ENCODE measurements at regions not wholly inside any gene's neighbourhood (a gene's known extent, or its start where the extent isn't known, plus 50 kb on each side); places are given as distances from the start of the nearest gene placed in this dataset.
A peak's percentile ranks its signal among the peaks of the same experiment; 100 is the strongest.

DNA sequence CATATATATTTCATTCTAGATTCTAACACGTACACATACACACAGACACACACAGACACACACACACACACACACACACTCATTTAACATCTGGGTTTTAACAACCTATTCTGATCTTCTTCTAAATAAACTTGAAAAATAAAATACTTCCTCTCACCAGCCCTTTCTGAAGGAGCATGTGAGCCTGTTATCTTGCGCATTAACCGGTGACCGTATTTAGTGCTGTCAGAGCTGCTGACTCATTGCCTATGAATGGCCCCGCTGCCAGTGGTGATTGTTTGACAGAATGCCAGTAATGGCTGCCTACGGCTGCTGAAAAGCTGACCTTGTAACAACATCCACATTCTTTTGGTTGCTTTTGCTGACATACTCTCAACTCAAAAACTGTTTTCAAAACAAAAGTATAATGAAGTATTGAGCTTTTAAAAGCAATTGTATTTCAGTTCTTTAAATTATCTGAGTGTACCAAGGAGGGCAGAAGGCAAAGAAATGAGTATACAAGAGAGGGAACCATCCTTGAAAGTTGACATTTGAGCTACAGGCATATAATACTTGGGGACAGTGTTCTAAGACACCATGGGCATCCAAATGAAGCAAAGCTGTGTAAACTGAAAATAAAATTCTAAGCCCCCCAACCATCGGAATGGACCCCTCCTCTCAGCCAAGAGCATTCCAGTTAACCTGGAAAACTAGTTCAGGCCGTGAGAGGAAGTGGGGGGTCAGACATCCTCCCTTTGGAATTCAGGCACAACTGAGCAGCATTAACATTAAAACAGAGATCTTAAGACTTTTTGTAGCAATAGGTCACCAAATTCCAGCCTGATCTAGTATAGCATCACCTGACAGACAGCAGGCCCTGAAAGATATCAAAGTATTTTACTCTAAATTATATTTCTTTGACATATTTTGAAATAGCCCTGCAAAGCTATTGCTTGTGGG lies 50.2 kb upstream of the DTNA start:
- in situ Hi-C loops (cut with MboI; ENCODE audit: low pct_ligation_motif_present in 1 of 4, low pct_unique_long_range_greater_than_20kb in 1 of 4, low sequenced_read_pairs in 3 of 4), result loop anchor here in 2 of 4 donors (5.0 to 25.0 kb wide), 2 partner anchors 127 kb away; no protein-coding TSS in a partner anchor
- 17 to 27% methylated on average over 6 to 8 of the region's 8 CpGs for WGBS, 2 donors (ENCODE audit: low coverage in 1 of 2)

More for the DNA sequence above, 50.2 kb upstream of the DTNA start:
- no peaks in the 10 kb centered on the region for H3K9me3 ChIP-seq
- TF ChIP-seq POLR2AphosphoS5 (IDR thresholded peaks at IDR 0.05), result peak; percentile 61 to 75 (median 71)
- TF ChIP-seq EP300 (IDR thresholded peaks at IDR 0.05; ENCODE audit: low read depth), result no peak
- H3K36me3 ChIP-seq, result no peaks in the 10 kb centered on the region
- peaks cover 0 to 21% (median 9%) of the 10 kb centered on the region in 4 donors for H3K4me1 ChIP-seq
- no peak overlapping the region for H3K4me3 ChIP-seq
- peak; percentile 73 for DNase-seq
- H3K27ac ChIP-seq, result peak overlapping the region; percentile 50 to 70 (median 62)
- intact Hi-C loops (cut with DNase I; ENCODE audit: low total_unique reads), result no loop called here
- H3K27me3 ChIP-seq, result no peaks in the 10 kb centered on the region
